T-helper 2 cell (primary cell): ENCODE measurements at regions not wholly inside any gene's neighbourhood (a gene's known extent, or its start where the extent isn't known, plus 50 kb on each side); places are given as distances from the start of the nearest gene placed in this dataset.
"Not testable (repeated sequence)": the region's sequence is repeated elsewhere in the genome, so short reads cannot be mapped to it uniquely, and the experiment has no call there.

Source experiments
- DNase-seq, 5 experiments: peaks; one replicate each; pipeline versions ENCODE4 v3.0.0 to v3.0.0-alpha.2; 2012 to 2022

DNA sequence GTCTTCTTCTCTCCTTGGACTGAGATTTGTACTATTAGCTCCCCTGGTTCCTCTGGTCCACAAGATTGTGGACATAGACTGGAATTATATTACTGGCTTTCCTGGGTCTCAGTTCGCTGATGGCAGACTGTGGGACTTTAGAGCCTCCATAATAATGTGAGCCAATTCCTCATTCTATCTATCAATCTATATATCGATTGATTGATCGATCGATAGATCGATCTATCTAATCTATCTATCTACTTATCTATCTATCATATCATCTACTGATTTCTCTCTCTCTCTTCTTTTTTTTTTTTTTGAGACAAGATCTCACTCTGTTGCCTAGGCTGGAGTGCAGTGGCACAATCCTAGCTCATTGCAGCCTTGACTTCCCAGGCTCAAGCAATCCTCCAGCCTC, 51.5 kb upstream of the DDR1 start:
- DNase-seq = no peak

DNA sequence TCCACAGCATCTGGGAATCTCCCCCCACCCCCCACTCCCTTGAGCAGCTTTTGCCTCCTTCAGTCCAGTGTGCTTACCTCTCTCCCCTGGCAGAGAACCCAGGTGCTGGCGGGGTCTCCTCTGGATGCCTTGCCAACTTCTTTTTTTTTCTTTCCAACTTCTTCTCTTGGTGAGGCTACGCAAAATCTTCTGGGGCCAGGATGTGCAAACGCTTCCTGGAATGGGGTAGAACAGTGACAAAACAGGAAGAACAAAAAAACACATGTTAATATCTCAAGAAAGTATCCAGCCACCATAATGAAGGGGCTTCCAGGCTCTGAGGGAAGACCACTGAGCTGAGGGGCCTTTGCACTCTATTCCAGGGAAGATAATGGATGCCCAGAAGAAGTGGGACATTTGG, 53.9 kb upstream of the DDR1 start:
- DNase-seq = peak in 1 of 5 experiments; percentile 42

DNA sequence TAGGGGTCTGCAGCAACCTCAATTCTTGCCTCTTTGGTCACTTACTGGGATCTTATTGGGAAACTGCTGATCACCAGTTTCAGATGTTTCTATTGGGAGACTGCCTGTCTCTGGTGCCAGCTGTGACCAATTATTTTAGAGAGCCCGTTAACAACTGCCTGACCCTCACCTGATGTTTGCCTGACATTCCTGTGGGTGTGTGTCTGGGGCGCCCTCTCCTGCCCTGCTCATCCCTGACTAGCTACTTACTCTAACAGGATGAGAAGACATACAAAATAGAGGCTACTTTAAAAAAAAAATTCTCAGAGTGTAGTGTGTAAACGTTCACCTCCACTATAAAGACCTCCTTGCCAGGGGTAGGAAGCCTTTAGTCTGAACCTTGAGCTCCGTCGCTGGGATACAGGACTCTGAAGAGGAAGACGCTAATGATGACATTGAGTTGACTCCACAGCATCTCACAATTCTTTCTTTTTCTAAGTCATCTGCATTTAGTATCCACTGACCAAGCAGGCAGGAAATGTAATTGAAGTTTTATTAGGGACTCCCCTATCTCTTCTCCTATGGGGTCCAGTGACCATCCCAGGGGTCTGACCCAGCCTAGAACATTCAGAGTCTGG, 54.6 kb upstream of the DDR1 start:
- DNase-seq = peak in 1 of 5 experiments; percentile 16

DNA sequence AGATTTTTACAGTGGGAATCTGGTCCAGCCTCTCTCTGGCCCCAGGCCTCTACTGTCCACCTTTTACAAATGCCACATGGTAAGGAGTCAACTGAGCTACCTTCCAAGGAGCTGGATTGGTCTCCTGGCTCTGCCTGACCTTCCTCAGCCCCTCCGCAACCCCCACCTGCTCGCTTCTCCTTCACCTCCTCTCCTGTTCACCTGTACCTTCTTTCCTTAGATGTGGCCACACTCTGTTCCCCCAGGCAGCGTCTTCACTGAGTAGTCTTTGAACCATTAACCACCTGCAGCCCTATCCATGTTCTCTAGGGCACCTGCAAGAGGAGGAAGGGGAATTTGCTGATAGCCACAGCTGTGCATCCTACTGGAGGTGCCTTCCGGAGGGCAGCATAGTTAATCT, 55.3 kb upstream of the DDR1 start:
- DNase-seq = no peak

DNA sequence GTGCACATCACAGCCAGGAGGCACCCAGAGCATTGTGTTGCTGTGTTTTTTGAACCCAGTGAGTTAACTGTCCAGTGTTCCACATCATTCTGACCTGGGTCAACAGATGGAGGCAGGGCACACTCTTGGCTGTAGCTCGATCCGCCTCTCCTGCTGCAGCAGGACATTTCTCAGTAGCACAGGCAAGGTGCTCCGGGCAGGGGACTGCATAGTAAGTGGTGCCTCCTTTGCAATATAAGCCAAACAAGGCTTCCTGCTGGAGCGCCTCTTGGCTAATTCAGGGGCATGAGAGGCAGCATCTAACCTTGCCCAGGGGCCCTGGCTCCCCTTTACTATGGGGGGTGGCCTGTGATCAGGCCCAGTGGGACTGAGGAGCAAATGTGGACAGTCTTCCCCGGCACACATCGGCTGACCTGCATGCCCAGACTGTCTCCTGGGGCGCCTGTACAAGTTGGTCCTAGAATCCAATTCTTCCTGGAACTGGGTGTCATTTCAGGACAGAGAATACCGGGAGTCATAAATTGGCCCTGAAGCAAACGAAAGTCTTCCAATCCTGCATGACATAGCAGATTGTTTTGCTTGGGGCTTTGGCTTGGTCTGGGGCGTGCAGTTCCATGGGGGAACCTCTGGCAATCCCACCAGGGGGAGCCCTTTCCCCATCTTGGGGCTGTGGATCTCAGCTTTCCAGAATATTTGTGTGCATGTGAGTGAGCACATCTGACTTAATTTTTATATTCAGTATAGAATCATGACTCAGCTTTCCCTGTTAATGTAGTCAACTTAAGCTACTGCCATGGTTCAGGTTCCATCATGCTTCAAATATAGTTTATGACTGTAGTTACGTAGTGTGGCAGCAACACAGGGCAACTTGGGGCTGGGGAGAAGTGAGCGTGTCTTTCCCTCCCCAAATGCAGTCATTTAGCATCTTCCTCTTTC, 56.0 kb upstream of the DDR1 start:
- peak; percentile 37 to 73 (median 62) for DNase-seq

DNA sequence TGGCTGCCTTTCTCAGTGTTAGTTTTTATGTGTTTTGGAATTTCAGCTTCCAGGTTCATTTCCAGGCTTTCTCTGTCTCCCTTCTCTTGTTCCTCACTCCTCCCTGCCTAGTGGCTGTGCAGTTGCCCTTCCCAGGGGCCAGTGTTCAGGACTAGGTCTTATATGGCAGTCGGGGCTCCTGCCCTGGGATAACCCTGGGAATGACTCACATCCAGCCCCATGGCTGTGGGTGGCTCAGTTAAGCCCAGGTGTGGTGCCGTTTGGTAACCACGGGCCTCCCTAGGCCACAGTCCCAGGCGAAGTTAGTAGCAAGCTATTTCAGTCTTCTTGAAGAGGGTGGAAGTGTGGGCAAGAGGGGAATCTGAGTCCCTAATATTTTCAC, 57.4 kb upstream of the DDR1 start:
- DNase-seq = no peak

DNA sequence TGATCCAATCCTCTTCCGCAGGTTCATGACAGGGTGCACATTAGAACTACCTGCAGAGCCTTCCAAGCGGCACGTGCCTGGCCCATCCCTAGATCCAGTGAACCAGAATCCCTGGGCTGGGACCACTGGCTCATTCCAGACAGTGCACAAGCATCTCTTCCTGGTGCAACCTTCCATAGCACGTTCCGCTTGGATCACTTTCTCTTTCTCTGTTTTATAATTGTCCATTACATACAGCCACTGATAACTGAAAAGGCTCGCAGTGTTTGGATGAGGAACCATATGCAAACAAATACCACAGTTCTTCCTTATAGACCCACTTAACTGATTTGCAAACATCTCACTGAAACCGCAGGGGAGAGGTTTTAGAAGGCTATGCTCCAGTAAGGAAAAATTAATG, 59.6 kb upstream of the DDR1 start:
- DNase-seq = no peak

DNA sequence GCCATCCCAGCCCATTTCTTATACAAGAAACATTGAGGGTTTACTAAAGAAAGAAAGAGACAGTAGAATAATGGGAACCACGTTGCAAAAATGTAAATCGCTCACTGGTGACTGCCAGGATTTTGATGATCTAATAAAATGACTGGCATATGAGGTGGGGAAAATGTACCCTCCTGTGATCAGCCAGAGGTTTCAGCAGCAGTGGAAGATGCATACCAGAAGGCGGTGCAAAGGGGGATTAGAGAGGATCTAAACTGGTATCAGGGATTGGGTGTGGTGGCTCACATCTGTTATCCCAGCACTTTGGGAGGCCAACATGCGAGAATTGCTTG, 60.8 kb upstream of the DDR1 start:
- DNase-seq = no peak

DNA sequence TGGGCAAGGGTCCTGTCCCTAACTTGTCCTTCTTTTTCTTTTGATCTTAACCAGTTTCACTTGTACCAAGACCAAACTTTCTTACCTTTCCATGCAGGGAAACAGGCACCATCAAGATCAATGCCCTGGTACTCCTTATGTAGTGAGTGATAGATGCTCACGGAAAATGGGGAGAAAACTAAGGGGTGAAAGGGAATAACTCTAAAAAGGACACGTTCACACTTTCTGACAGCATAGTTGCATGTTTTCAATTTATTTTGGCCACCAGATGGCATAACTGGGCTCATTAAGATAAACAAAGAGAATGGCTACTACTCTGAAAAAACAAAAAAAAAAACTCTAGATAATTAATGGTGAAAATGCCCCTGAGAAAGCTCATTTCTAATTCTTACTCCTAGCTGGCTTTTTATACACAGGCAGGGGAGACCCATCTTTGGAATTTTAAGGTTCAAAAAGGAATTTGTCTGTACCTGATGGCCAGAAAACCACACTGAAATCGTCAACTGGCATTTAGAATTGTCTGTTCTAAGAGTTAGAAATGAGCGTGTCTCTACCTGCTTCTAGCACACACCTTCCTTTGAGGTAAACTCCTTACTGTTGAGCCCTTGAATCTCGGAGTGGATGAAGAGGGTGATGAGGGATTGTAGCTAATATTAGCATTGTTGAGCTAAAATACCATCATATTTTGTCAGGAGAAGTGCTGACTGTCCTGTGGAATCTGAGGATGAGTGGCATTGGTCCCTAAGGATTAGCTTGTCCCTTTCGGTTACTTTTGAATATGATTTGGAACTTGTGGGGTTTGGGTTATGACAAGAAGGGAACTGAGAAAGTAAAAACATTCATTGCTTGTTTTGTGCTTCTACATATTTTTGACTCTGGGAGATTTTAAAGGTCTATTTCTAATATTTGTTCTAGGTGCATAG, 62.2 kb upstream of the DDR1 start:
- DNase-seq = peak in 1 of 5 experiments; percentile 48

DNA sequence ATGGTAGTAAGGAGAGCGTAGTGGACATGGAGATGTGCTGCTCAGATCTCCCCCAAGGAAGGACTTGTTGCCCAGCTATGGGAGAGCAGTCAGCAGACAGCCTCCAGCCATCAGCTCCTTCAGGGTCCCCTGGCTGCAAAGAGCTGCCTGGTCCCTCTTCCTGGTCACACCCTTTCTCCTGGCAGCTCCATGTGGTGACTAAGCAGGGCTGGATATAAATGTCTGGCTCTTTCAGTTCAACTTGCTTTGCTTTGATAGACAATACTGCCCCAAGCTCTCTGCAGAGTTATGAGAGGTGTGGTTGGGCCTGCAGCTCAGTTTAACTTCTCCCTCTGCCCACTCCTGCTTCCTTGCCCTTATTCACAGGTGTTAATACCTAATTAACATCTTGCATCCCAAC, 64.1 kb upstream of the DDR1 start:
- no peak for DNase-seq

DNA sequence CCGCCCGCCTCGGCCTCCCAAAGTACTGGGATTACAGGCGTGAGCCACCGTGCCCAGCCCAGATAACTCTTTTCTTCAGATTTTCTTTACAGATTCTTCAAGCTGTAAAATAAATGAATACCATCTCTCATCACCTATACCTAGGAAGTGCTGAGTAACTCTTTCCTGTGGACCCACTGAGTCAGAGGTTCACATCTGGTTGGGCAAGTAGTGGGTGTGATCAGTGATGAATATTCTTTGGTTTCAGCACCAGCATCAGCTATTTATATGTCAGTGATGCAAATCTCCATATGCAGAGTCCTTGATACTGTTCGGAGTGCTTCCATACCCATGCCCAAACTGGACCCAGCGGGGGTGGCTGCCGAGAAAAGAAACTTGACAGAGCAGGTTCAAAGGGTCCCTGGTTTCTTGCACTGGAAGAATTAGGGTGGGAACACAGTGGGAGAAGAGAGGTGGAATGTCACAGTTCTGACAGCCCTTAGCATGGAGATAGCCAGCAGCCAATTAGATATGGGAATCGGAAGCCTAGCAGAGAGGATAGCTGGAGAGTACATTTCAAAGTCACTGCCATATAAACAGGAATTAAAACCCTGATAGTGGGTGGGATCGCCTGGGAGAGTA, 64.9 kb upstream of the DDR1 start:
- peak in 2 of 5 experiments; percentile 22 to 48 for DNase-seq

DNA sequence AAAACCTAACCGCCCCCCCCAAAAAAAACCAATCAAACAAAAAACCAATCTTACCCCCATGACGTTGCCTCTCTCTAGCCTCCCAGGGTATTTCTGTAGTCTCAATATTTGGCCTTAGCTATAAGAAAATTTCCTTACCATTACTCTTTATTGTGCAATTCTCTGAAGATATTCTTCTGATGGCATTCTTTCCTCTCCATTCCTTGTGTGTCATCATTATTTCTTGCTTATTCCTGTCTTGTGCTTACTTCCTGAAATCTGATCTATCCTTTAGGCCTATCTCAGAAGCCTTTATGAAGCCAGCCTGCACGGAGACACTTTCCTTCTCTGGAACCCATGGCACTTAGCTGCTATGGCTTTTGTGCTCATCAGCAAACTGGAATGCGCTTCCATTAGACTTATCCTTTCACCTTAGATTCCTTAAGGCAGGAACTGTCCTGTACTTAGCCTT, 65.9 kb upstream of the DDR1 start:
- no peak for DNase-seq

DNA sequence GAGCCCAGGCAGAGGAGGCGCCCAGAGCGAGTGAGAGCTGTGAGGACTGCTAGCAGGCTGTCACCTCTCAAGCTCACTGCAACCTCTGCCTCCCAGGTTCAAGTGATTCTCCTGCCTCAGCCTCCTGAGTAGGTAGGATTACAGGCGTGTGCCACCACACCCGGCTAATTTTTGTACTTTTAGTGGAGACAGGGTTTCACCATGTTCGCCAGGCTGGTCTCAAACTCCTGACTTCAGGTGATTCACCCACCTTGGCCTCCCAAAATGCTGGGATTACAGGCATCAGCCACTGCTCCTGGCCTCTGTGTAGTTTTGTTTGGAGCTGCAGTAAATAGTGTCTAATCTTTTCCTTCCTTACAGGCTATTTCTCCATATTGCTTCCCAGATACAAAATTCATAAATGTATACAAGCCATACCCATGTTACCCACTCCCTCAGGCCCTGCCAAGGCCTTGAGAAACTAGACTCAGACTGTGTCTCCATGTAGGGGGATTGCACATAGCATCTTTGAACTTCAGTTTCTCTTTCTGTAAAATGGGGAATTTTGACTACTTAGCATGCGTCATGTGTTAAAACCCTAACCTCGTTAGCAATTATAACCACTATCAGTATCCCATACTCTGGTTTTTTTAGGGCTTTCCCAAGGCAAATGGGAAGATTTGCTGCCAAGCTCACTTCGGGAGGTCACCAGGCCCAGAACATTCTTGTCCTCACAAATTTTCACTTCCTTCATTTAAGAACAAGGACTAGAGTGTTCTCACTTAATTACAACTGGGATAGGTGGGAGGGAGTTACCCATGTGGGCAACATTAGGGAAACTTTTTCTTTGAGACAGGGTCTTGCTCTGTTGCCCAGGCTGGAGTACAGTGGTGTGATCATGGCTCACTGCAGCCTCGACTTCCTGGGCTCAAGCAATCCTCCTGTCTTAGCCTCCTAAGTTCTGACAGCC, 67.3 kb upstream of the DDR1 start:
- peak in 1 of 5 experiments; percentile 26 for DNase-seq

DNA sequence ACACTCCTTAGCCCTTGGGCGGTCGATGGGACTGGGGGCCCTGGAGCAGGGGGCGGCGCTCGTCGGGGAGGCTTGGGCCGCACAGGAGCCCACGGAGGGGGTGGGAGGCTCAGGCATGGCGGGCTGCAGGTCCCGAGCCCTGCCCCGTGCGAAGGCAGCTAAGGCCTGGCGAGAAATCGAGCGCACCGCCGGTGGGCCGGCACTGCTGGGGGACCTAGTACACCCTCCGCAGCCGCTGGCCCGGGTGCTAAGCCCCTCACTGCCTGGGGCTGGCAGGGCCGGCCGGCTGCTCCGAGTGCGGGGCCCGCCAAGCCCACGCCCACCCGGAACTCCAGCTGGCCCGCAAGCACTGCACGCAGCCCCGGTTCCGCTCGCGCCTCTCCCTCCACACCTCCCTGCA, 68.0 kb upstream of the DDR1 start:
- DNase-seq = not testable (repeated sequence)

DNA sequence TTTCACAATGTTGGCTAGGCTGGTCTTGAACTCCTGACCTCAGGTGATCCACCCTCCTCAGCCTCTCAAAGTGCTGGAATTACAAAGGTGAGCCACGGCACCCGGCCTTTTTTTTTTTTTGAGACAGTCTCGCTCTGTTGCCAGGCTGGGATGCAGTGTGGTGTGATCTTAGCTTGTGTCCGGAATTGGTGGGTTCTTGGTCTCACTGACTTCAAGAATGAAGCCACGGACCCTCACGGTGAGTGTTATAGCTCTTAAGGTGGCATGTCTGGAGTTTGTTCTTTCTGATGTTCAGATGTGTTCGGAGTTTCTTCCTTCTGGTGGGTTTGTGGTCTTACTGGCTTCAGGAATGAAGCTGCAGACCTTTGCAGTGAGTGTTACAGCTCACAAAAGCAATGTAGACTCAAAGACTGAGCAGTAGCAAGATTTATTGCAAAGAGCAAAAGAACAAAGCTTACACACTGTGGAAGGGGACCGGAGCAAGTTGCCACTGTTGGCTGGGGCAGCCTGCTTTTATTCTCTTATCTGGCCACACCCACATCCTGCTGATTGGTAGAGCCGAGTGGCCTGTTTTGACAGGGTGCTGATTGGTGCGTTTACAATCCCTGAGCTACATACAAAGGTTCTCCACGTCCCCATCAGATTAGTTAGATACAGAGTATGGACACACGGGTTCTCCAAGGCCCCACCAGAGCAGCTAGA, 69.1 kb upstream of the DDR1 start:
- DNase-seq = not testable (repeated sequence)

DNA sequence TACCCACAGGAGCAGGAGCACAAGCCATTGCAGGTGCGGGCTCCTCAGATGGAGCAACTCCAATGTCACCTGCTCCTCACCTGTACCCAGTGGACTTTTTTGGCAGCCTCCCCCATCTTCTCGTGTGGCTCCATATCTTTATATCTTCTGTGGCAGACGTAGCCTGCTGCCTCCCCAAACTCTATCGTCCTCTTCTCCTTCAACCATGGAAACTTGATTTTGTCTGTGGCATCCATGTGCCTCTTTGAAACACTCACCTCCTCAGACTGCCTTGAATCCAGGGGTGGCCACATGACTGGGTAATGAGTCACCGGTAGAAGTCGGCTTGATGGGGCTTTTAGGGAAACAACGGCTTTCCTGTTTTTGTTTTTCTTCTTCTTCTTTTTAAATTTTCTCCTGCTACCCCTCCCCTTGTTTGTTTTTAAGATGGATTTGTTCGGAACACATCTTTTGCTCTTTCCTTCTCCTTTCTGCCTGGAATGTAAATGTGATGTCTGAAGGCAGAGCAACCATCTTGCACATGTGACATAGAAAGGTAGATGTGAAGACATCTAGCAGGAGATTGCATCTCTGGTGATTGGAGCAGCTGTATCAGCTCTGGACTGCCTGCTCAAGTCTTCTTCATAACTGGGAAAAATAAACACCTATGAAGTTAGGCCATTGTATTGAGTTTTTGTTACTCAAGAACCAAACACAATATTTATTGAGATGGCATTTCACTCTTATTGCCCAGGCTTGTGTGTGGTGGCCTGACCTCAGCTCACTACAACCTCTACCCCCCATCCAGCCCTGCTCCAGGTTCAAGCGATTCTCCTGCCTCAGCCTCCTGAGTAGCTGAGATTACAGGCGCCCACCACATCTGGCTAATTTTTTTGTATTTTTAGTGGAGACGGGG, 69.9 kb upstream of the DDR1 start:
- DNase-seq = peak in 2 of 5 experiments; percentile 55 to 66

DNA sequence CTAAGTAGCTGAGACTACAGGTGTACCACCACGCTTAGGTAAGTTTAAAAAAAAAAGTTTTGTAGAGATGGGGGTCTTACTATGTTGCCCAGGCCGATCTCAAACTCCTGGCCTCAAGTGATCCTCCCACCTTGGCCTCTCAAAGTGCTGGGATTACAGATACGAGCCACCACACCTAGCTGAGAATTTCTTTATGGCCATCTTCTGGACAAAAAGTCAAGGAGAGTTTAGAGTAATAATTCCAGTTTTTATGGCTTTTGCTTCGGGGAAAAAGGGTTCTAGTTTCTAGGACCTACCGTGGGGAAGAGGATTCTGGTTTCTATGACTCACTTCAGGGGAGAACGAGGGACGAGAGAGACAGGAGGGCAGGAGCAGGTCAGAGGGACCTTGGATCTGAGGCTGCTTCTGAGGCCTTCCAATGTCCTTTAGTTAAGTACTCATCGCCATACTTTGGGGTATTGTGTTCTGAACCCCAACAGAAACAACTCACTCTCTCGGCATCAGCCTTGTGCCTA, 69.3 kb upstream of the IER3 start:
- DNase-seq = no peak

DNA sequence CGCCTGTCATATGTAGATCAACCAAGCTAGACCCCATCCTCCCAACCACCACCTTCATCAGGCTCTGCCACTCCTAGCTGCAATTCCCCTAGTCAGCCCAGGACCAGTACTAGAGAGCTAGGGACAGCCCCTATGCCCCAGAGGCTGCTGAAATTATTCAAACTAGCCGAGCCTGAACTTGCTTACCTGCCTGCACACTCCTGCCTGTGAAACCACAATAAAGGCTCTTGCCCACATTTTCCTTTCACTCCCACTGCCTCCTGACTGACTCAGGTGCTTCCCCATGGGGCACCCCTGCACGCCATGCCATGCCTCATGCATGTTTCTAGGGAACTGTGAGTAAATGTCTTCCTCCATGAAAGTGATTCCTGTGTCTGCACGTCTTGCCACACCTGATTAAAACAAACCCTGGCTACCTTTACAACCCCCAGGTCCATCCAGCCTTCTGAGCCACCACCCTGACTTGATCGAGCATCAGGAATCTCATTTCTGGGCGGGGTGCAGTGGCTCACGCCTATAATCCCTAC, 66.5 kb upstream of the IER3 start:
- peak in 2 of 5 experiments; percentile 14 to 78 for DNase-seq

DNA sequence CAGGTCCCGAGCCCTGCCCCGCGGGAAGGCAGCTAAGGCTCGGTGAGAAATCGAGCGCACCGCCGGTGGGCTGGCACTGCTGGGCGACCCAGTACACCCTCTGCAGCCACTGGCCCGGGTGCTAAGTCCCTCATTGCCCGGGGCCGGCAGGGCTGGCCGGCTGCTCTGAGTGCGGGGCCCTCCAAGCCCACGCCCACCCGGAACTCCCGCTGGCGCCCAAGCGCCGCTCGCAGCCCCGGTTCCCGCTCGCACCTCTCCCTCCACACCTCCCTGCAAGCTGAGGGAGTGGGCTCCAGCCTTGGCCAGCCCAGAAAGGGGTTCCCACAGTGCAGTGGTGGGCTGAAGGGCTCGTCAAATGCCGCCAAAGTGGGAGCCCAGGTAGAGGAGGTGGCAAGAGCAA, 63.2 kb upstream of the IER3 start:
- DNase-seq = not testable (repeated sequence)
